ENCODE measurements at regions not wholly inside any gene's neighbourhood (a gene's known extent, or its start where the extent isn't known, plus 50 kb on each side); places are given as distances from the start of the nearest gene placed in this dataset.

DNA sequence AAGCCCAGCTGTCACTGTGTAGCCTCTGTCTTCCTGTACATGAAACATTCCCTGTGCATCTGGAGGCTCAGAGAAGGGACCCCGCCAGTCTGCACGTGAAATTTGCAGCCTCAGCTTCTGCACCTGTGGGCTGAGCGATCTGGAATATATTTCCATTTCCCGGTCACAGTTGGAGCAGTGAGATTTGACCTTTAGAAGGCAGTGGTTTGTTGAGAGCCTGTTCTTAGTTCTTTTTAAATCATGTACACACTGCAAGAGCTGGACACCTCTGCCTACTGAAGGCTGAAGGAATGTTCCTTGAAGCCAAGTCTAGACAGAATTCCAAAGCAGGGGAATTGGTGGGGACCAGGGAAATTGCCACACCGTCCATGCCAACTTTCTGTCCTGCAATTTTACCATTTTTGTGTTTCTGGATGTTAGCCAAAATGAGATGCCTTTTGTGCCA lies 706.6 kb downstream of the INHBA start:
- TF ChIP-seq CTCF (IDR thresholded peaks at IDR 0.05) (no peak), POLR2A (IDR thresholded peaks at IDR 0.05) (no peak)
